Endodermal cell (in vitro differentiated cells): ENCODE measurements at regions not wholly inside any gene's neighbourhood (a gene's known extent, or its start where the extent isn't known, plus 50 kb on each side); places are given as distances from the start of the nearest gene placed in this dataset.

Experiments used
- DNase-seq: peaks from one replicate; pipeline ENCODE4 v3.0.0-alpha.2; 2017
- H3K27ac ChIP-seq: 2 replicates; pipeline ENCODE4 v1.5.1; 2013; ENCODE audit warnings: mild to moderate bottlenecking, low read depth, low read length, moderate library complexity
- H3K27me3 ChIP-seq: 2 replicates; pipeline ENCODE4 v1.6.1; 2013; ENCODE audit warnings: mild to moderate bottlenecking, low read length, moderate library complexity; ENCODE audit not compliant: insufficient read depth, control insufficient read depth, poor library complexity, severe bottlenecking
- H3K36me3 ChIP-seq: 2 replicates; pipeline ENCODE4 v1.7.0; 2013; ENCODE audit warnings: mild to moderate bottlenecking, low read length, moderate library complexity; ENCODE audit not compliant: control insufficient read depth, insufficient read depth
- H3K4me1 ChIP-seq: one replicate; pipeline ENCODE4 v1.7.0; 2013; ENCODE audit warnings: low read length; ENCODE audit not compliant: control insufficient read depth, insufficient read depth
- H3K4me3 ChIP-seq: 2 replicates; pipeline ENCODE4 v1.5.1; 2013; ENCODE audit warnings: mild to moderate bottlenecking, low read length, moderate library complexity
- H3K9ac ChIP-seq: 2 replicates; pipeline ENCODE4 v1.6.1; 2013; ENCODE audit warnings: mild to moderate bottlenecking, low read length, moderate library complexity; ENCODE audit not compliant: poor library complexity, severe bottlenecking; ENCODE audit errors: extremely low read depth
- H3K9me3 ChIP-seq: 2 replicates; pipeline ENCODE4 v1.6.1; 2013; ENCODE audit warnings: mild to moderate bottlenecking, low read length, moderate library complexity; ENCODE audit not compliant: control insufficient read depth
- H3K27ac Mint-ChIP-seq: 2 replicates; pipeline ENCODE4 v1.8.0; 2020; ENCODE audit warnings: mixed read lengths
- H3K27me3 Mint-ChIP-seq: 2 replicates; pipeline ENCODE4 v1.8.0; 2021; ENCODE audit warnings: mild to moderate bottlenecking, mixed read lengths; ENCODE audit not compliant: insufficient read depth
- H3K36me3 Mint-ChIP-seq: 2 replicates; pipeline ENCODE4 v1.8.0; 2020; ENCODE audit warnings: low read depth, mixed read lengths
- H3K4me1 Mint-ChIP-seq: 2 replicates; pipeline ENCODE4 v1.8.0; 2020; ENCODE audit warnings: mixed read lengths
- H3K4me3 Mint-ChIP-seq: 2 replicates; pipeline ENCODE4 v1.8.0; 2020; ENCODE audit warnings: mild to moderate bottlenecking, moderate library complexity, mixed read lengths
- H3K9me3 Mint-ChIP-seq: 2 replicates; pipeline ENCODE4 v1.8.0; 2020; ENCODE audit warnings: mild to moderate bottlenecking, mixed read lengths
- WGBS, 2 experiments: methylation state at CpG; one replicate each; pipeline versions ENCODE4 v1.1.5 to v1.1.7; 2013; ENCODE audit warnings: missing lambda C conversion rate in 2 of 2, mixed read lengths in 1 of 2; ENCODE audit not compliant: insufficient coverage in 1 of 2, insufficient read length in 1 of 2; 5-methylcytosine and 5-hydroxymethylcytosine counted together
- TF ChIP-seq, protein P1 (sequence below): fragments of 200-600 bp; sonication (generic); conservative IDR thresholded peaks from 2 replicates; pipeline ENCODE4 v1.5.0; 2021; ENCODE audit warnings: antibody characterized with exemption, mild to moderate bottlenecking

DNA sequence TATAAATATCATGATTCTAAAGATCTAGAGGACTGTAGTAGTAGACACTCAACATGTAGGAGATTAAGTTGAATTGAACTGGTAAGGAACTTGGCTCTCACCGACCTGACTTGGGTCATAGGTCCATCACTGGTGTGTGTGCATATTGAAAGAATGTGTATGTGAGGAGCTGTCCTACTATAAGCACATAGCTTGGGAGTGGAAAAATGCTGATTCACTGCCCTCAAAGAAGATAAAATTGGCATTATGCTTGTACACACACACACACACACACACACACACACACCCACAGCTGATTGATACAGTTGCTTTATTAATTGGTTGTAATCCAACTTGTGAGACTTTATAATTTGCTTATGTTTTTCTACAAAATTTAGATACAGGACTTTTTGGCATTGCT, 411.0 kb upstream of the NR2F2 start:
- Histone ChIP-seq H3K27ac (no peak overlapping the region), H3K9me3 (no peaks in the 10 kb centered on the region), H3K4me3 (no peak overlapping the region), H3K27me3 (peaks cover 37% of the 10 kb centered on the region), H3K4me1 (no peaks in the 10 kb centered on the region), H3K9ac (no peak overlapping the region), H3K36me3 (no peaks in the 10 kb centered on the region)
- Mint-ChIP-seq H3K36me3 (no peaks in the 10 kb centered on the region), H3K27ac (no peak overlapping the region), H3K4me1 (peaks cover 5% of the 10 kb centered on the region), H3K9me3 (no peaks in the 10 kb centered on the region), H3K4me3 (no peak overlapping the region), H3K27me3 (peaks cover 42% of the 10 kb centered on the region)
- DNase-seq: no peak
- 94 to 100% methylated on average over 1 of the region's 1 CpG for WGBS, 2 experiments
- TF ChIP-seq, protein P1, sequence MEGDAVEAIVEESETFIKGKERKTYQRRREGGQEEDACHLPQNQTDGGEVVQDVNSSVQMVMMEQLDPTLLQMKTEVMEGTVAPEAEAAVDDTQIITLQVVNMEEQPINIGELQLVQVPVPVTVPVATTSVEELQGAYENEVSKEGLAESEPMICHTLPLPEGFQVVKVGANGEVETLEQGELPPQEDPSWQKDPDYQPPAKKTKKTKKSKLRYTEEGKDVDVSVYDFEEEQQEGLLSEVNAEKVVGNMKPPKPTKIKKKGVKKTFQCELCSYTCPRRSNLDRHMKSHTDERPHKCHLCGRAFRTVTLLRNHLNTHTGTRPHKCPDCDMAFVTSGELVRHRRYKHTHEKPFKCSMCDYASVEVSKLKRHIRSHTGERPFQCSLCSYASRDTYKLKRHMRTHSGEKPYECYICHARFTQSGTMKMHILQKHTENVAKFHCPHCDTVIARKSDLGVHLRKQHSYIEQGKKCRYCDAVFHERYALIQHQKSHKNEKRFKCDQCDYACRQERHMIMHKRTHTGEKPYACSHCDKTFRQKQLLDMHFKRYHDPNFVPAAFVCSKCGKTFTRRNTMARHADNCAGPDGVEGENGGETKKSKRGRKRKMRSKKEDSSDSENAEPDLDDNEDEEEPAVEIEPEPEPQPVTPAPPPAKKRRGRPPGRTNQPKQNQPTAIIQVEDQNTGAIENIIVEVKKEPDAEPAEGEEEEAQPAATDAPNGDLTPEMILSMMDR: no peak

DNA sequence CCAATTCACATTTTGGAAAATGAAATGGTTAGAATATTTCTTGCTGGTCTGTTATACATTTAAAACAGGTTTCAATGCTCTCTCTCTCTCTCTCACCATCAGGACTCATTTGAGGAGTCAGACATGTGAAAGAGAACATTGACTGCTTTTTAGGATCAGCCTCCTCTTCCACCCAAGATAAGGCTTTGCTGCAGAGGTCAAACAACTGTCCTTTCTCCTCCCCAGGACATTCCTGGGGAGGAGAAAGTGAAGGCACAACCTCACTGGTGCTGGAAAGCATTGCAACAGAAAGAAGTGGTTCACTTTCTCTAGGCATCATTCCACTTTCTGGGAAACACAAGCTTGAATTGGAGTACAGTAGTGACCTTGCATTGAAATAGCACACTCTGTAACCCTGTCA, 409.1 kb upstream of the NR2F2 start:
- Histone ChIP-seq H3K4me3 (no peak overlapping the region), H3K36me3 (no peaks in the 10 kb centered on the region), H3K9ac (no peak overlapping the region), H3K27ac (no peak overlapping the region), H3K4me1 (no peaks in the 10 kb centered on the region), H3K27me3 (peaks cover 37% of the 10 kb centered on the region), H3K9me3 (no peaks in the 10 kb centered on the region)
- H3K4me3 Mint-ChIP-seq: no peak overlapping the region
- no peak for DNase-seq
- TF ChIP-seq, protein P1: no peak
- H3K9me3 Mint-ChIP-seq: no peaks in the 10 kb centered on the region
- H3K36me3 Mint-ChIP-seq: no peaks in the 10 kb centered on the region
- H3K27me3 Mint-ChIP-seq: peaks cover 37% of the 10 kb centered on the region
- no peak overlapping the region for H3K27ac Mint-ChIP-seq
- peaks cover 4% of the 10 kb centered on the region for H3K4me1 Mint-ChIP-seq

DNA sequence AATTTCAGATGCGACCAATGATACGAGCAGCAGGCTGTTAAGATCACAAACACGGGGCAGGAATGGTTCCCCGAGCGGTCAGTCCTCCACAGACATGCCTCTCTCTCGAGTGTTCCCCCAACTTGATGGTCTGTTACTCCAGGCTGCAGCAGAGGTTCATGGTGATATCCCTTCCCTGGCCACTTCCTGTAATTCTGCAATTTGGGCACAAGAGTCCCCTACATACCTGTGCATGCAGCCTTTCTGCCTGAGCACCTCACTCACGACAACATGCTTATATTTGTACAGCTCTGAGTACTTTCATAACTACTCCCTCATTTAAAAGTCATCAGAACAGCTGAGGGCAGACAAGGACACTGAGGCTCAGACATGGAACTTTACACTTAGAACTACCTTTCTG, 408.1 kb upstream of the NR2F2 start:
- Mint-ChIP-seq H3K4me3 (no peak overlapping the region), H3K27ac (no peak overlapping the region), H3K4me1 (no peaks in the 10 kb centered on the region), H3K9me3 (no peaks in the 10 kb centered on the region), H3K36me3 (no peaks in the 10 kb centered on the region), H3K27me3 (peaks cover 43% of the 10 kb centered on the region)
- H3K27me3 ChIP-seq: peaks cover 37% of the 10 kb centered on the region
- no peak overlapping the region for H3K4me3 ChIP-seq
- H3K27ac ChIP-seq: no peak overlapping the region
- 92 to 95% methylated on average over 7 of the region's 7 CpGs for WGBS, 2 experiments
- no peak for DNase-seq
- H3K4me1 ChIP-seq: no peaks in the 10 kb centered on the region
- no peaks in the 10 kb centered on the region for H3K9me3 ChIP-seq
- TF ChIP-seq, protein P1: peak; percentile 40
- H3K9ac ChIP-seq: no peak overlapping the region
- no peaks in the 10 kb centered on the region for H3K36me3 ChIP-seq
